ENCODE measurements at regions not wholly inside any gene's neighbourhood (a gene's known extent, or its start where the extent isn't known, plus 50 kb on each side); places are given as distances from the start of the nearest gene placed in this dataset.

GRCh38 chr10:78641693-78642092 lies 427.1 kb upstream of the ZMIZ1 start:
- no peak overlapping the region for H2BK15ac ChIP-seq (ENCODE audit: low read length)
- H3K27ac ChIP-seq (replicated peaks; ENCODE audit: low read length), result no peak overlapping the region
- H2AK5ac ChIP-seq (ENCODE audit: low read depth, low read length), result no peak overlapping the region
- no peaks in the 10 kb centered on the region for H3K36me3 ChIP-seq (replicated peaks in 1 of 2; ENCODE audit: control insufficient read depth in 2 of 2, insufficient read depth in 2 of 2, low read length in 2 of 2)
- H3K9me3 ChIP-seq (replicated peaks in 1 of 2; ENCODE audit: control insufficient read depth in 2 of 2, insufficient read depth in 1 of 2, low read depth in 1 of 2, low read length in 2 of 2), result peaks cover 0 to 4% of the 10 kb centered on the region in 2 donors
- no peak overlapping the region for H3K4me3 ChIP-seq (ENCODE audit: low read length in 2 of 2)
- peaks cover 0 to 4% of the 10 kb centered on the region in 2 donors for H3K4me1 ChIP-seq (ENCODE audit: control insufficient read depth in 2 of 2, insufficient read depth in 1 of 2, low read depth in 1 of 2, low read length in 2 of 2)
- WGBS, 2 donors (ENCODE audit: extremely low coverage in 2 of 2, insufficient read length in 2 of 2, insufficient replicate concordance in 1 of 2), result no CpG with 5 or more reads among the region's 5 CpGs
- H2BK12ac ChIP-seq (ENCODE audit: low read length), result no peak overlapping the region
- H3K27me3 ChIP-seq (ENCODE audit: control insufficient read depth in 3 of 3, insufficient read depth in 3 of 3, low read depth in 1 of 3, low read length in 3 of 3), result no peaks in the 10 kb centered on the region
- H3K23ac ChIP-seq (ENCODE audit: low read depth, low read length, poor library complexity), result no peak overlapping the region
- H3K18ac ChIP-seq (ENCODE audit: low read length), result no peak overlapping the region
- H2BK120ac ChIP-seq (ENCODE audit: low read depth, low read length), result no peak overlapping the region
- DNase-seq (ENCODE audit: low spot score), result no peak
- H4K8ac ChIP-seq (ENCODE audit: low read depth, low read length), result no peak overlapping the region
- no peak overlapping the region for H2BK5ac ChIP-seq (ENCODE audit: low read length)
- H3K79me1 ChIP-seq (ENCODE audit: low read depth, low read length), result no peaks in the 10 kb centered on the region
- H3K4me2 ChIP-seq (ENCODE audit: insufficient read depth, low read length, poor library complexity, severe bottlenecking), result no peak overlapping the region
- no peak overlapping the region for H3K4ac ChIP-seq (ENCODE audit: low read length)
- H4K91ac ChIP-seq (ENCODE audit: low read depth, low read length, poor library complexity), result no peak overlapping the region
- H2AFZ ChIP-seq (ENCODE audit: low read length), result no peak overlapping the region
- no peak overlapping the region for H3K9ac ChIP-seq (ENCODE audit: low read depth, low read length, poor library complexity)
- H3K14ac ChIP-seq (ENCODE audit: low read length), result no peak overlapping the region

GRCh38 chr10:78642269-78642816 lies 426.4 kb upstream of the ZMIZ1 start:
- Histone ChIP-seq H3K9me3 (replicated peaks in 1 of 2; ENCODE audit: control insufficient read depth in 2 of 2, insufficient read depth in 1 of 2, low read depth in 1 of 2, low read length in 2 of 2) (peaks cover 0 to 4% of the 10 kb centered on the region in 2 donors), H3K4ac (ENCODE audit: low read length) (no peak overlapping the region), H3K18ac (ENCODE audit: low read length) (no peak overlapping the region), H3K23ac (ENCODE audit: low read depth, low read length, poor library complexity) (no peak overlapping the region), H3K79me1 (ENCODE audit: low read depth, low read length) (no peaks in the 10 kb centered on the region), H3K27ac (replicated peaks; ENCODE audit: low read length) (no peak overlapping the region), H3K4me1 (ENCODE audit: control insufficient read depth in 2 of 2, insufficient read depth in 1 of 2, low read depth in 1 of 2, low read length in 2 of 2) (peaks cover 0 to 4% of the 10 kb centered on the region in 2 donors), H3K27me3 (ENCODE audit: control insufficient read depth in 3 of 3, insufficient read depth in 3 of 3, low read depth in 1 of 3, low read length in 3 of 3) (no peaks in the 10 kb centered on the region), H4K91ac (ENCODE audit: low read depth, low read length, poor library complexity) (no peak overlapping the region), H2BK12ac (ENCODE audit: low read length) (no peak overlapping the region), H2BK120ac (ENCODE audit: low read depth, low read length) (no peak overlapping the region), H3K14ac (ENCODE audit: low read length) (no peak overlapping the region), H3K36me3 (replicated peaks in 1 of 2; ENCODE audit: control insufficient read depth in 2 of 2, insufficient read depth in 2 of 2, low read length in 2 of 2) (no peaks in the 10 kb centered on the region), H2AK5ac (ENCODE audit: low read depth, low read length) (no peak overlapping the region), H2BK5ac (ENCODE audit: low read length) (no peak overlapping the region), H3K9ac (ENCODE audit: low read depth, low read length, poor library complexity) (no peak overlapping the region), H4K8ac (ENCODE audit: low read depth, low read length) (no peak overlapping the region), H2AFZ (ENCODE audit: low read length) (no peak overlapping the region), H3K4me2 (ENCODE audit: insufficient read depth, low read length, poor library complexity, severe bottlenecking) (no peak overlapping the region), H2BK15ac (ENCODE audit: low read length) (no peak overlapping the region), H3K4me3 (ENCODE audit: low read length in 2 of 2) (no peak overlapping the region)
- no peak for DNase-seq (ENCODE audit: low spot score)
- WGBS, 2 donors (ENCODE audit: extremely low coverage in 2 of 2, insufficient read length in 2 of 2, insufficient replicate concordance in 1 of 2), result no CpG with 5 or more reads among the region's 4 CpGs

- Histone ChIP-seq H2AK5ac (ENCODE audit: low read depth, low read length) (no peak overlapping the region), H3K23ac (ENCODE audit: low read depth, low read length, poor library complexity) (no peak overlapping the region), H2AFZ (ENCODE audit: low read length) (no peak overlapping the region), H3K14ac (ENCODE audit: low read length) (no peak overlapping the region), H2BK120ac (ENCODE audit: low read depth, low read length) (no peak overlapping the region), H3K9me3 (replicated peaks in 1 of 2; ENCODE audit: control insufficient read depth in 2 of 2, insufficient read depth in 1 of 2, low read depth in 1 of 2, low read length in 2 of 2) (peaks cover 0 to 4% of the 10 kb centered on the region in 2 donors), H3K4me2 (ENCODE audit: insufficient read depth, low read length, poor library complexity, severe bottlenecking) (no peak overlapping the region), H4K8ac (ENCODE audit: low read depth, low read length) (no peak overlapping the region), H3K18ac (ENCODE audit: low read length) (no peak overlapping the region), H3K79me1 (ENCODE audit: low read depth, low read length) (no peaks in the 10 kb centered on the region), H3K4me3 (ENCODE audit: low read length in 2 of 2) (no peak overlapping the region), H3K36me3 (replicated peaks in 1 of 2; ENCODE audit: control insufficient read depth in 2 of 2, insufficient read depth in 2 of 2, low read length in 2 of 2) (no peaks in the 10 kb centered on the region), H3K4ac (ENCODE audit: low read length) (no peak overlapping the region), H2BK12ac (ENCODE audit: low read length) (no peak overlapping the region), H3K27me3 (ENCODE audit: control insufficient read depth in 3 of 3, insufficient read depth in 3 of 3, low read depth in 1 of 3, low read length in 3 of 3) (no peaks in the 10 kb centered on the region), H2BK15ac (ENCODE audit: low read length) (no peak overlapping the region), H4K91ac (ENCODE audit: low read depth, low read length, poor library complexity) (no peak overlapping the region), H3K9ac (ENCODE audit: low read depth, low read length, poor library complexity) (no peak overlapping the region), H2BK5ac (ENCODE audit: low read length) (no peak overlapping the region), H3K27ac (replicated peaks; ENCODE audit: low read length) (no peak overlapping the region), H3K4me1 (ENCODE audit: control insufficient read depth in 2 of 2, insufficient read depth in 1 of 2, low read depth in 1 of 2, low read length in 2 of 2) (peaks cover 0 to 4% of the 10 kb centered on the region in 2 donors)
- DNase-seq (ENCODE audit: low spot score), result no peak
- WGBS, 2 donors (ENCODE audit: extremely low coverage in 2 of 2, insufficient read length in 2 of 2, insufficient replicate concordance in 1 of 2), result no CpG with 5 or more reads among the region's 4 CpGs
These were observed 425.3 kb upstream of the ZMIZ1 start for GRCh38 chr10:78643513-78643912.

- Histone ChIP-seq H2AFZ (ENCODE audit: low read length) (no peak overlapping the region), H2AK5ac (ENCODE audit: low read depth, low read length) (no peak overlapping the region), H3K4me2 (ENCODE audit: insufficient read depth, low read length, poor library complexity, severe bottlenecking) (no peak overlapping the region), H3K18ac (ENCODE audit: low read length) (no peak overlapping the region), H3K9me3 (replicated peaks in 1 of 2; ENCODE audit: control insufficient read depth in 2 of 2, insufficient read depth in 1 of 2, low read depth in 1 of 2, low read length in 2 of 2) (peaks cover 0 to 4% of the 10 kb centered on the region in 2 donors), H4K91ac (ENCODE audit: low read depth, low read length, poor library complexity) (no peak overlapping the region), H3K4ac (ENCODE audit: low read length) (no peak overlapping the region), H3K4me1 (ENCODE audit: control insufficient read depth in 2 of 2, insufficient read depth in 1 of 2, low read depth in 1 of 2, low read length in 2 of 2) (peaks cover 0 to 6% of the 10 kb centered on the region in 2 donors), H3K4me3 (ENCODE audit: low read length in 2 of 2) (no peak overlapping the region), H2BK12ac (ENCODE audit: low read length) (no peak overlapping the region), H3K23ac (ENCODE audit: low read depth, low read length, poor library complexity) (no peak overlapping the region), H2BK120ac (ENCODE audit: low read depth, low read length) (no peak overlapping the region), H3K36me3 (replicated peaks in 1 of 2; ENCODE audit: control insufficient read depth in 2 of 2, insufficient read depth in 2 of 2, low read length in 2 of 2) (no peaks in the 10 kb centered on the region), H3K27me3 (ENCODE audit: control insufficient read depth in 3 of 3, insufficient read depth in 3 of 3, low read depth in 1 of 3, low read length in 3 of 3) (no peaks in the 10 kb centered on the region), H3K14ac (ENCODE audit: low read length) (no peak overlapping the region), H4K8ac (ENCODE audit: low read depth, low read length) (no peak overlapping the region), H3K27ac (replicated peaks; ENCODE audit: low read length) (no peak overlapping the region), H2BK15ac (ENCODE audit: low read length) (no peak overlapping the region), H2BK5ac (ENCODE audit: low read length) (no peak overlapping the region), H3K79me1 (ENCODE audit: low read depth, low read length) (no peaks in the 10 kb centered on the region), H3K9ac (ENCODE audit: low read depth, low read length, poor library complexity) (no peak overlapping the region)
- no CpG with 5 or more reads among the region's 2 CpGs for WGBS, 2 donors (ENCODE audit: extremely low coverage in 2 of 2, insufficient read length in 2 of 2, insufficient replicate concordance in 1 of 2)
- DNase-seq (ENCODE audit: low spot score), result no peak
These were observed 424.2 kb upstream of the ZMIZ1 start for GRCh38 chr10:78644550-78644949.

Data from neuronal stem cell (in vitro differentiated cells).